GM19025 (cell line): ENCODE measurements at regions not wholly inside any gene's neighbourhood (a gene's known extent, or its start where the extent isn't known, plus 50 kb on each side); places are given as distances from the start of the nearest gene placed in this dataset.
"Not testable (repeated sequence)": the region's sequence is repeated elsewhere in the genome, so short reads cannot be mapped to it uniquely, and the experiment has no call there.

Source experiments
- ATAC-seq: cut with Tn5 transposase; IDR thresholded peaks from one replicate; pipeline ENCODE4 v1.9.1; 2021; ENCODE audit warnings: mild to moderate bottlenecking, low read depth, moderate library complexity; ENCODE audit not compliant: unreplicated experiment

DNA sequence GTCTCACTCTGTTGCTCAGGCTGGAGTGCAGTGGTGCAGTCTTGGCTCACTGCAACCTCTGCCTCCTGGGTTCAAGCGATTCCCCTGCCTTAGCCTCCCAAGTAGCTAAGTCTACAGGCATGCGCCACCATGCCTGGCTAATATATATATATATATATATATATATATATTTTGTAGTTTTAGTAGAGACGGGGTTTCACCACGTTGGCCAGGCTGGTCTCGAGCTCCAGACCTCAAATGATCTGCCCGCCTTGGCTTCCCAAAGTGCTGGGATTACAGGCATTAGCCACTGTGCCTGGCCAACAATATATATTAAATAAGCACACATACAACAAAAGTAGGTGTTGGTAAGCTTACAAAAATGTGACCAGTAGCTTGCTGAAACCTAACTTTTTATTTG lies 1364.3 kb downstream of the CDH12 start:
- not testable (repeated sequence) for ATAC-seq

DNA sequence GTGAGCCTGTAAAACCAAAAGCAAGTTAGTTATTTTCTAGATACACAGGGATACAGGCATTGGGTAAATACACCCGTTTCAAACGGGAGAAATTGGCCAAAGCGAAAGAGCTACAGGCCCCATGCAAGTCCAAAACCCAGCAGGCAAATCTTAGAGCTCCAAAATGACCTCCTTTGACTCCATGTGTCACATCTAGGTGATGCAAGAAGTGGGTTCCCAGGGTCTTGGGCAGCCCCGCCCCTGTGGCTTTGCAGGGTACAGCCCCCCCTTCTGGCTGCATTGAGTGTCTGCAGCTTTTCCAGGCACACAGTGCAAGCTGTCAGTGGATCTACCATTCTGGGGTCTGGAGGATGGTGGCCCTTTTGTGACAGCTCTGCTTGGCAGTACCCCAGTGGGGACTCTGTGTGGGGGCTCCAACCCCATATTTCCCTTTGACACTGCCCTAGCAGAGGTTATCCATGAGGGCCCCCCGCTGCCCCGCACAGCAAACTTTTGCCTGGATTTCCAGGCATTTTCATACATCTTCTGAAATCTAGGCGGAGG lies 1367.6 kb downstream of the CDH12 start:
- ATAC-seq = not testable (repeated sequence)

DNA sequence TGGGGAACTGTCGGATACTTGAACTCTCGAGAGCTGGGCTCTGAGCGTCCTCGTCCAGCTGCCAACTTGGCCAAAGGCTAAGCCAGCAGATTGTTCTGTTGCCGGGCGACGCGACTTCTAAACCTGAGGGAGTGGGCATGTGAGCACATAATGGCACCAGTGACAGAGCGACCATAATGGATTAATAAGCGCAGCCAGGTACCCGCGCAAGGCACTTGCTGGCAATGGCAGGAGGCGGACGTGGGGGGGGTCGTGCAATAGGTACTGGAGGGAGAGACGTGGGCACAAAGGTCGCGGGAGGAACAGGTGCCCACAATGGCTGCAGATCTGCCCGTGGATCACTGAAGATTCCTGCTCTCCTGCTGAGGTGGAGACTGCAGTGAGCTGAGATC lies 1368.7 kb downstream of the CDH12 start:
- not testable (repeated sequence) for ATAC-seq

DNA sequence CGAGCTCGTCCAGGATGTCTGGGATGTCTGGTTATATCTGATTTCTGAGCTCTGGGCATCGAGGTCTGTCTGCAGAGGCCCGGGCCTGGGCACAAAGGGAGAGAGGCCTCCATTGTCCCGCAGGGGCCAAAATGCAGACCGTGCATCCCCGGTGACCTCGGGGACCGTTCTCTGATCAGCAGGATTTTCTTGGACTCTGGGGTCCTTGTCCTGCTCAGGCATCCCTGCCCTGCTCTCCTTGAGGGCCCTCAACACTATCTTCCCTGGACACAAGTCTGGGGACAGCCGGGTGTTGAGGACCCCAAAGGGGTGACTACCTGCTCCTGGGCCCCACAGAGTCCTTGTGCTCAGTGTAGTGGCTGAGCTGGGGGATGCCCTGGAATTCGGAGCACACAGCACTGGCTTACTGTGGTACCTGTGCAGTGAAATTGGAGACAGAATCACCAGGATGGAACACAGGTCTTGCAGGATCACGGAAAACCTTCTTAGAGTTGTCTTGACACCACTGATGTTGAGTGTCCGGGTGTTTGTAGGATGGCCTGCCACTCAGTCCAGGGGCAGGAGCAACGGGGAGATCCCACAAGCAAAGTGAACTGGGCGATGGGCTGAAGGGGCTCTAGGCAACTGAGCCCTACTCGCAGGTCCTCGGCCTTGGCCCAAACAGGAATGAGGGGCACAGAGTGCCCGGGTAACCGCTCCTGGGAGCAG lies 1369.2 kb downstream of the CDH12 start:
- ATAC-seq = not testable (repeated sequence)

DNA sequence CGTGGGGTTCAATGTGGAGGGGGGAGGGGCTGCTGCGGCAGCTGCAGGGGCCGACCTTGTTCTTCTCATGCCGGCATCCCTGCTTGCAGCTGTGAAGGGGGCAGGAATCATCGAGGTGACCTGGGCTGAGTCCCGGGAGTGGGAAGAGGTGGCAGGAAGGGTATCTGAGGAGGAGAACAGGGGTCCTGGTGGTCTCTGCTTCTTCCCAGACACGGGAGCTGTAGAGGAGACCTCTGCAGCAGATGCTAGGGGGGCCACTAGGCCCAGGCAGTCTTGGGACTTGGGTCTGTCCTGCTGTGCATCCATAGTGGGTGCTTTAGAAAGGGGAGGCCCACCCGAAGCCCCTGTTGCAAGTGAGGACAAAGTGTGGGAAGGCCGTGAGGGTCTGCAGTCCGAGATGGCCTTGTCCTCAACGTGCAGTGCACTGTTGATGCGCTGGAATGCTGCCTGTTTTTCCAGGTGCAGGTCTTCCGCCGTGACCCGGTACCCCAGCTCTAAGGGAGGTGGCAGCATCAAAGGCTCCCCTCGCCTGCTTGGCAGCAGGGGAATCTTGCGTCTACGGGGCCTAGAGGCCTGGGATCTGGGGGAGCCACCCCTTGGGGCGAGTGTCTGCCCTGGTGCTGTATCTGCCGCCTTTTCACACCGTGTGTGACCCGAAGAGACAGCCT lies 1370.0 kb downstream of the CDH12 start:
- not testable (repeated sequence) for ATAC-seq

DNA sequence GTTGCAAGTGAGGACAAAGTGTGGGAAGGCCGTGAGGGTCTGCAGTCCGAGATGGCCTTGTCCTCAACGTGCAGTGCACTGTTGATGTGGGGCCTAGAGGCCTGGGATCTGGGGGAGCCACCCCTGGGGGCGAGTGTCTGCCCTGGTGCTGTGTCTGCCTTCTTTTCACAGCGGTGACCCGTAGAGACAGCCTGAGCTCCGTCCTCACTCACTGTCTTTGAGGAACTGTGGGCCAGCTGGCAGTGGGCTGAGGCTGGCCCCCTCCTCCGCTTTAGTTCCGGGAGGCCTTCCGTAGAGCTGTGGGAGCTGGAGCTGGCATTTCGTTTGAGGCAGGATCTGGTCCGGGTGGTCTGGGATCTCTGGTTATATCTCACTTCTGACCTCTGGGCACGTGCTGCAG lies 1370.6 kb downstream of the CDH12 start:
- ATAC-seq = not testable (repeated sequence)

DNA sequence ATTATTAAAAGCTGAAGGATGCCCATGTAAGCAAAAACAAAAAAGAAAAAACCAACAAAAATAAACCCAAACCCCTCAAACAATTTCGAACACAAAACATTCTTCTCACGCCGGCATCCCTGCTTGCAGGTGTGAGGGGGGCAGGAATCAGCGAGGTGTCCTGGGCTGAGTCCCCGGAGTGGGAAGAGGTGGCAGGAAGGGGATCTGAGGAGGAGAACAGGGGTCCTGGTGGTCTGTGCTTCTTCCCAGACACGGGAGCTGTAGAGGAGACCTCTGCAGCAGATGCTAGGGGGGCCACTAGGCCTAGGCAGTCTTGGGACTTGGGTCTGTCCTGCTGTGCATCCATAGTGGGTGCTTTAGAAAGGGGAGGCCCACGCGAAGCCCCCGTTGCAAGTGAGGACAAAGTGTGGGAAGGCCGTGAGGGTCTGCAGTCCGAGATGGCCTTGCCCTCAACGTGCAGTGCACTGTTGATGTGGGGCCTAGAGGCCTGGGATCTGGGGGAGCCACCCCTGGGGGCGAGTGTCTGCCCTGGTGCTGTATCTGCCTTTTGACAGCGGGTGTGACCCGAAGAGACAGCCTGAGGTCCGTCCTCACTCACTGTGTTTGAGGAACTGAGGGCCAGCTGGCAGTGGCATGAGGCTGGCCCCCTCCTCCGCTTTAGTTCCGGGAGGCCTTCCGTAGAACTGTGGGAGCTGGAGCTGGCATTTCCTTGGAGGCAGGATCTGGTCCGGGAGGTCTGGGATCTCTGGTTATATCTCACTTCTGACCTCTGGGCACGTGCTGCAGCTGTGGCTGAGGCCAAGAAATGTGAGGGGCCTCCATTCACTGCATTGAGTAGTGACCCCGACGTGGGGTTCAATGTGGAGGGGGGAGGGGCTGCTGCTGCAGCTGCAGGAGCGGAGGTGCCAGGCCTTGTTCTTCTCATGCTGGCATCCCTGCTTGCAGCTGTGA lies 1371.5 kb downstream of the CDH12 start:
- not testable (repeated sequence) for ATAC-seq

DNA sequence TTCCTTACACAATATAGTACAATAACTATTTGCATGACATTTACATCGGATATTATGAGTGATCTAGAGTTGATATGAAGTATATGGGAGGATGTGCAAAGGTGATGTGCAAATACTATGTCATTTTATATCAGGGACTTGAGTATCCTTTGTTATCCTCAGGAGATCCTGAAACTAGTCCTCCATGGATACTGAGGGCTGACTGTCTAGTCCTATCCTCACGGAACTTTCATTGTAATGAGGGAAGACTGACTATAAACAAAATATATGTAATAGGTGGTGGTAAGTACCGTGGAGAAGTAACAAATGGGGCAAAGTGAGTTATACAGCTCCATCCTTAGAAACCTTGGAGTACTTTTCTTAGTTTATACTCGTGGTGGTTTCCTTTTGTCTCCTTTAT lies 1373.1 kb downstream of the CDH12 start:
- not testable (repeated sequence) for ATAC-seq

DNA sequence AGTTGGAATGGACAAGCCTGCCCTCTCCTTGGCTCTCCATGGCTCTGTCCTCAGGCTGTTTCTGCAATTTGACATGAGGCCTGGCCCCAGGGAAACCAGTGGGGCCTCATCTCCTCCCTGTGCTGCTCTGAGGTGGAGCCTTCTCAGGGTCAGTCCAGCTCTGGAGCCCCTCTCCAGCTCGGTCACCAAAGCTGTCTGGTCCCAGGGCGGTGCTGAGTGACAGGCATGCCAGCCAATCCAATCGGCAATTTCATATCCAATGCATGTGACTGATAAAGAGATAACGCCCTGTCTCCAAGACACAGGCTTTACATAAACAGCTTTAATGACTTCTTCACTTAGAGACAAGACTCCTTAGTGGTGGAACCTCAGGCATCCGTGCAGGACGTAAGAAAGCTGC lies 1379.2 kb downstream of the CDH12 start:
- not testable (repeated sequence) for ATAC-seq

DNA sequence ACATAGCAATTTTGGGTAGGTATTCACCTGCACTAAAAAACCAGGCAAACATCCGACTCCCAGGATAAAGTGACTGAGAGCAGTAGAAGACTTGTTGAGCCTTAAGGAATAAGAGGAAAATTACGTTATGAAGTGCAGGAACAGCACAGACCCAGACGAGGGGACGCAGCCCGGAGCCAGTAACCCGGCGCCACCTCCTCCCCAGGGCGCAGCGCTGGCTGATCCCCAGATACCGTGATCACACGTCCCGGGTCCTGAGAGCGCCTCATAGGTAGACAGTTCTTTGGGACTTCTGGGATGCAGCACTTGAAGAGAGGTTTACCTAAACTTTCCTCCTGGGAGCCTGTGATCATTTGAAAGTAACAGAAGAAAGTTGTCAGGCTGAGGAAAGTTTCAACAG lies 1379.7 kb downstream of the CDH12 start:
- ATAC-seq = not testable (repeated sequence)

DNA sequence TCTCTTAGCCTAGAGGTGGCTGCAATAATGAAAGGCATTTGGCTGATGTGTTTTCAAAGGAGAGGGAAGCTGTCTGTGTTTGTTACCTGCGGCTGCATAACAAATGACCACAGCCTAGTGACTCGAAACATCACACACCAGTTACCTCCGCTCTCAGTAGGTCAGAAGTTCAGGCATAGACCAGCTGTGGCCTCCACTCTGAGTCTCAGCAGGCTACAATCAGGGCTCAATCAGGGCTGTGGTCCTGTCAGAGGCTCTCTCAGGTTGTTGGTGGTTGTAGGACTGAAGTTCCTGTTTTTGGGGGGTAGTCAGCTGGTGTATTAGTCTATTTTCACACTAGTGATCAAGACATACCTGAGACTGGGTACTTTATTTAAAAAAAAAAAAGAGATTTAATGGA lies 1381.5 kb downstream of the CDH12 start:
- not testable (repeated sequence) for ATAC-seq

DNA sequence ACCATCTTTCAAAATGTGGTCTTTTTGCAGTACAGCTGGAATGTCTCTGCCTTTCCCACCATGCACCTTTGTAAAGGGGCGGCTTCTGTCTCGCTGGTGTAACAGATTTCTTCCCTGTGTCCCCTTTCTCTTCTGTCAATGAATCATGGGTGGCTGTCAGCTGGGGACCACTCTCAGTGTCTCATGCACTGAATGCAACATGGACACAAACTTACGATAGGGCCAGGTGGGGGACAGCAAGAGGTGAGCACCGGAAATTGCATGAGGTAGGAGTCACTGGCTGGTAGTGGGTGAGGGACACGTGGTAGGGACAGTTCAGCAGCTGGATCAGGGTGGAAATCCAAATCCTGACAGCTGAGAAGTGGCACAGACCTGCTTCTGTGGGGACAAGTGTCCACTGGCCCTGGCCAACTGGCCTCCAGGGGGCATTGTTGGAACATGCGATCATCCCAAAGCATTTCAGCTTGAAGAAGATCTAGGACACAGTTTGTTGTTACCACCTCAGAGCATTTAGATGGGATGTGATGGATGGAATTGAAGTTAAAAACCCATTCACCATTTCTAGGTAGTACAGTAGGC lies 1383.5 kb downstream of the CDH12 start:
- not testable (repeated sequence) for ATAC-seq

DNA sequence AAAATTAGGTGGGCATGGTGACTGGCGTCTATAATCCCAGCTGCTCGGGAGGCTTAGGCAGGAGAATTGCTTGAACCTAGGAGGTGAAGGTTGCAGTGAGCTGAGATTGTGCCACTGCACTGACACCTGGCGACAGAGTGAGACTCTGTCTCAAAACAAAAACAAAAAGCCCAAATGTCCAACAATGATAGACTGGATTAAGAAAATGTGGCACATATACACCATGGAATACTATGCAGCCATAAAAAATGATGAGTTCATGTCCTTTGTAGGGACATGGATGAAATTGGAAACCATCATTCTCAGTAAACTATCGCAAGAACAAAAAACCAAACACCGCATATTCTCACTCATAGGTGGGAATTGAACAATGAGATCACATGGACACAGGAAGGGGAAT lies 1385.6 kb downstream of the CDH12 start:
- ATAC-seq = not testable (repeated sequence)

DNA sequence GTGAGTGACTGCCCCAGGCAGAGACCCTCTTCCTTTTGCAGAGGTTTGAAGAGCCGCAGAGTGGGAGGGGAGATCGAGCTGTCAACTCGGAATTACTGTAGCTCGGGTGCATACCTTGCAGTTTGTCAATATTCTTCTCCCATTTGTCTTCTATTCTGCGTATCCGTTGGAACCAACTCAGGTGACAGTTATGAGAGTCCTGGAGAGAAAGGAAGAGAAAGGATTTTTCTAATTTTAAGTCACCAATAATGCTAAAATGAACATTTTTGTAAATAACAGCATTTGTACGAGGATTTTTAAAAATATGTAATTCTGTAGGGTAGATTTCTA lies 1393.4 kb downstream of the CDH12 start:
- not testable (repeated sequence) for ATAC-seq

DNA sequence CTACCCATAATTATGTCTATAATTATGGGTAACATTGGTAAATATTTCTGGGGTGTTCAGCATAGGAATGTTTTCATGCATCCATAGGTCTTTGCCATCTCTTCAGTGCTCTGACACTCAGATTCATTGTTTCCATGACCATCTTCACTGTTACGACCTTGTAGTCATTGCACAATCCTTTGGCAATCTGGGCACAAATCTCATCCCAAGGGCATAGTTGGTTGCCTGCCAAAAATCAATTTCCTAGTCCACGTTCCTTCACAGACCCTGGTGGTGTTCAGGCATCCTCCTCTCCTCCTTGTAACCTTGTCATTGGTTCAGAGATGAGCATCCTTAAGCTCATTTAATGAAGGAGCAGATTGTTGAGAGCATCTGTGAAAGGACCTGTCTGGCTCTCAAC lies 1400.7 kb downstream of the CDH12 start:
- no peak for ATAC-seq

DNA sequence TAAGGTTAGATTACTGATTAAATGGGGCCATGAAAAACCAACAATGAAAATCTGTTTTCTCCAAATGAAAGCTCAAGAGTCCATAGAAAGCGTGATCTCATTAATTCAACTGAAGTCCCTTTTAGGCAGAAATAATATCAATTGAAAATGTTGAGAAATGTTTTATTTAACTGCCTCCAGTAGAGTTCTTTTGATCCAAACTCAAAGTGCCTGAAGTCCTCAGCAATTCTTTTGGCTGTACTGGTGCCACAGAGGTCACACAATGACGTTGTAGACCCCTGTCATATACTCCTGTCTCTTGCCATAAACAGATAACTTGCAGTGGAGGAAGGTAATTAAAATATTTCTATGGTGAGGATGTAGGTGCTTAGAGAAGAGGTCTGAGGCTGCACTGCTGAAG lies 1420.5 kb downstream of the CDH12 start:
- no peak for ATAC-seq

DNA sequence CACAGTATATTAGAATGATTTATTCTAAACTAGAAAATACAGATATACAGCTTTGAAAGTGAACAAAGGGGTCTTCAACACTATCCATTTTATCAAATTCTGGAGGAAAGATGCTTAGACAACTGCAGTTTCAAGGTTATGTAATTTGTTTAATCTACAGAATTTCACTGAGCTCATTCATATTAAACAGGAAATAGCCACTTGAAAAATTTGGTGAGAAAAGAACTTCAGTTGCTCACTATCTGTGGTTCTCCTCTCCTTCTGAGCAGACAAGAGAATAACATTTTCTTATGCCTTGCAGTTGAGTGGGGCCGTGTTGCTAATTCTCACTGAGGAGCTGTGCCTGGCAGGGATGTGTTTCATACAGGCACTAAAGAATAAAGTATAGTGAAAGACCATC lies 1428.2 kb downstream of the CDH12 start:
- no peak for ATAC-seq

DNA sequence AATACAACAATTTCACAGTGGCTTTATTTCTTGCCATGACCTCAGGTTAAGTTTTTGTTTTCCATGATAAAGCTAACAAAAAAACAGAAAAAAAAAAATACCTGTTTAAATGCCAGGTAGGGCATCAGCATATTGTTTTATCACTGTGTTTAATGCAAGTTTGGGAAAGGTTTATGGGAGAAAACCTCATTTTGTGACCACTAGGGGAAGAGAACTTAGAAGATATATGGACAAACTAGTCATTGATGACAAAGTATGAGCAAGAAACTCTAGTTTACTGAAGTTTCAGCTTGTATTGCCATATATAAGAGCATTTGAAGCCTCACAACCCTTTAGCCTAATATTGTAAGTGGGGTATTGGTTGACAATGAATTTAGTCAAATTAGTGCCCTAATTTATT lies 1431.4 kb upstream of the CDH18 start:
- ATAC-seq = no peak

DNA sequence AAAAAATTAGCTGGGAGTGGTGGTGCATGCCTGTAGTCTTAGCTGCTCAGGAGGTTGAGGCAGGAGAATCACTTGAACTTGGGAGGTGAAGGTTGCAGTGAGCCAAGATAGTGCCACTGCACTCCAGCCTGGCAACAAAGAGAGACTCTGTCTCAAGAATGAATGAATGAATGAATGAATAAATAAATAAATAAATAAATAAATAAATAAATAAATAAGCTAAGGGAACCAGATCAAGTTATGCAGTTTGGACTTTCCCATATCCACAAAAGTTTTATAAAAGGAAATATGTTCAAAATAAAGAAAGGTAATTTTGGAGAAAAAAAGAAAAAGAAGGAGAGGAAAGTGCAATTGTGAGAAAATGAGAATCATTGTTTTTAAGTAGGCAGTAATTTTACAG lies 1414.1 kb upstream of the CDH18 start:
- ATAC-seq = not testable (repeated sequence)

DNA sequence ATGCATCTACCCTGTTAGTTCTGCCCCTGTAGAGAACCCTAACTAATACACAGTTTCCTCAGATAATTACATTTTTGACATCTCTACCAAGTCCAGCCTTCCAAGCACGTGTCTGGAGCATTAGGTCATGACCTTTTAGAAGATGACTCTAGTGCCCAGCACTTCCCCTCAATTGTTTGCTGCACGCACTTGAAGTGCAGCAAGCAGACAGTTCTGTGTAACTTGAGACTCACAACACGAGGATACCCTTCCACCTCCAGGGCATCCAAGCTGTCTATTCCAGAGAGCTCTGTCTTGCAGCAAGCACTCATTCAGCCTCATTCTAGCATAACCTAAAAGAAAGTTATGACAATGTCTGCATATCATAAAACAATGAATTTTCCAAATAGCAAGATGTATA lies 1410.5 kb upstream of the CDH18 start:
- no peak for ATAC-seq

DNA sequence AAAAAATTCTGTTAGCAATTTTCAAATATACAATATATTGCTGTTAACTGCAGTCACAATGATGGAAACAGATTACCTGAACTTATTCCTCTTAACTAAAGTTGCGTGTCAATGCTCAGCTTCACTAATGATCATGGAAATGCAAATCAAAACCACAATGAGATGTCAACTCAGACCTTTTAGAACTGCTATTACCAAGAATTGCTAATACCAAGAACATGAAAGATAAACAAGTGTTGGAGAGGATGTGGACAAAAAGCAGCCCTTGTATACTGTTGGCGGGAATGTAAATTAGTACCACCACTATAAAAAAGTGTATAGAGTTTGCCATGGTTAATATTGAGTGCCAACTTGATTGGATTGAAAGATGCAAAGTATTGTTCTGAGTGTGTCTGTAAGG lies 1409.7 kb upstream of the CDH18 start:
- peak; percentile 44 for ATAC-seq
